Pons (tissue), 1 donor: ENCODE measurements at regions not wholly inside any gene's neighbourhood (a gene's known extent, or its start where the extent isn't known, plus 50 kb on each side); places are given as distances from the start of the nearest gene placed in this dataset.
A peak's percentile ranks its signal among the peaks of the same experiment; 100 is the strongest.
"Not testable (repeated sequence)": the region's sequence is repeated elsewhere in the genome, so short reads cannot be mapped to it uniquely, and the experiment has no call there.

Experiments
- DNase-seq: peaks from one replicate; pipeline ENCODE4 v3.0.0-alpha.2; 2016; ENCODE audit warnings: low spot score

- no peak for DNase-seq
Observed at GRCh38 chr12:14213542-14213941, 151.9 kb upstream of the ATF7IP start.

GRCh38 chr12:14214495-14214894, 151.0 kb upstream of the ATF7IP start:
- DNase-seq: no peak

- DNase-seq: not testable (repeated sequence)
Observed at GRCh38 chr12:14215949-14216348, 149.5 kb upstream of the ATF7IP start.

- no peak for DNase-seq
Observed at GRCh38 chr12:14216405-14217294, 148.8 kb upstream of the ATF7IP start.

GRCh38 chr12:14219156-14219555, 146.3 kb upstream of the ATF7IP start:
- no peak for DNase-seq

- DNase-seq: not testable (repeated sequence)
Observed at GRCh38 chr12:14219670-14220069, 145.8 kb upstream of the ATF7IP start.

- no peak for DNase-seq
Observed at GRCh38 chr12:14225064-14225463, 140.4 kb upstream of the ATF7IP start.

GRCh38 chr12:14235176-14235575, 130.3 kb upstream of the ATF7IP start:
- DNase-seq: not testable (repeated sequence)

- DNase-seq: not testable (repeated sequence)
Observed at GRCh38 chr12:14236641-14237040, 128.8 kb upstream of the ATF7IP start.

GRCh38 chr12:14238221-14238792, 127.2 kb upstream of the ATF7IP start:
- DNase-seq: peak; percentile 59

GRCh38 chr12:14239350-14239934, 126.0 kb upstream of the ATF7IP start:
- DNase-seq: peak; percentile 64

GRCh38 chr12:14239935-14240872, 125.3 kb upstream of the ATF7IP start:
- no peak for DNase-seq

- DNase-seq: no peak
Observed at GRCh38 chr12:14240873-14241220, 124.6 kb upstream of the ATF7IP start.

GRCh38 chr12:14242825-14243224, 122.7 kb upstream of the ATF7IP start:
- not testable (repeated sequence) for DNase-seq

GRCh38 chr12:14243941-14244340, 121.5 kb upstream of the ATF7IP start:
- DNase-seq: no peak

GRCh38 chr12:14244876-14245669, 120.4 kb upstream of the ATF7IP start:
- no peak for DNase-seq

- no peak for DNase-seq
Observed at GRCh38 chr12:14247166-14247565, 118.3 kb upstream of the ATF7IP start.

- peak; percentile 94 for DNase-seq
Observed at GRCh38 chr12:14249368-14249767, 116.1 kb upstream of the ATF7IP start.

GRCh38 chr12:14252697-14253096, 112.8 kb upstream of the ATF7IP start:
- no peak for DNase-seq

- no peak for DNase-seq
Observed at GRCh38 chr12:14253496-14253895, 112.0 kb upstream of the ATF7IP start.

- DNase-seq: no peak
Observed at GRCh38 chr12:14254781-14255180, 110.7 kb upstream of the ATF7IP start.
